ELF-1 (cell line): ENCODE measurements at regions not wholly inside any gene's neighbourhood (a gene's known extent, or its start where the extent isn't known, plus 50 kb on each side); places are given as distances from the start of the nearest gene placed in this dataset.

ENCODE experiments used
- DNase-seq: peaks from one replicate; pipeline ENCODE4 v3.0.0-alpha.2; 2016; ENCODE audit warnings: low read depth, low spot score

DNA sequence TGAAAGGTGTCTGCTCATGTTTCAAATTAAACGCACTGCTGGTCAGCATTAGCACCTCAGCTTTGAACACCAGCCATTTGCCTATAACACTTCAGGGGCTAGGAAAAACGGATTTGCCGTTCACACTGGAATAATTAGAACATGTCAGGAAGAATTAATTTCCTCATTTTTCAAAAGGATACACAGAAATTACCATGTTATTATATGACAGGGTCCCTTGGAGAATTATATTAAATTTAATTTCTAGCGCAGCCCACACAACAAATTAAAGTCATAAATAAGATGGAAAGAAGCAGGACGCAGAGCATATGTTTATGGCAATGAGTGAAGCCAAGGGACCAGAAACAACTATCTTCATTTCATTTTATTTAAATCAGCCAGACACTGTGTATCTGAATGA, 83.8 kb upstream of the SOX6 start:
- DNase-seq = no peak

DNA sequence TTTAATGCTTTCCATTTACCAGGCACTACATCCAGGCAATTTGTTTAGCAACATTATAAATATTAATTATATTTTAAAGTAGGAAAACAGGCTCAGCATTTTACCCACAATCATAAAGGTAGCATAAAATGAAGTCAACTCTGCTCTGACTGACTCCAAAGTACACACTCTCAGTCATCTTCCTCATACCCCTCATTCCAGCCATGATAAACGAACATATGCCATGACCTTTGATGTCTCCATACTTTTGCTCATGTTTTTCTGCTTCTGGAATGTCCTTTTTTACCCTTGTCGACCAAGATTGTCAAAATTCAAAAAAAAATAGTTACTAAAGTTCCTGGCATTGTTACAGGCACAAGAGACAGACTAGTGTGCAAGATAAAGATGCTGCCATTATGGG, 77.7 kb upstream of the SOX6 start:
- no peak for DNase-seq

DNA sequence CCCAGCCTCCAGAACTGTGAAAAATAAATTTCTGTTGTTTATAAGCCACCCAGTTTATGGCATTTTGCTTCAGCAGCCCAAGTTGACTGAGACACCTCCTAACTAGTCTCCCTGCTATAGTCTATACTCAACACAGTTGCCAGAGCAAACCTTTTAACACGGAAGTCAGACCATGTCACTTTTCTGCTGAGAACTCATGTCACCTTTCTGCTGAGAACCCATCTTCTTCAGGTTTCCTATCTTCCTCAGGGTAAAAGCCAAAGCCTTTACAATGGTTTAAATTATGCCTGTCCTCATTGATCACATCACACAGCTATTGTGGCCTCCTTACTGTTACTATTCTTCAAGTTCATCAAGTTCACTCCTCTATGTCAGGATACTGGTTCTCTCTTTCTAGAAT, 74.3 kb upstream of the SOX6 start:
- no peak for DNase-seq

DNA sequence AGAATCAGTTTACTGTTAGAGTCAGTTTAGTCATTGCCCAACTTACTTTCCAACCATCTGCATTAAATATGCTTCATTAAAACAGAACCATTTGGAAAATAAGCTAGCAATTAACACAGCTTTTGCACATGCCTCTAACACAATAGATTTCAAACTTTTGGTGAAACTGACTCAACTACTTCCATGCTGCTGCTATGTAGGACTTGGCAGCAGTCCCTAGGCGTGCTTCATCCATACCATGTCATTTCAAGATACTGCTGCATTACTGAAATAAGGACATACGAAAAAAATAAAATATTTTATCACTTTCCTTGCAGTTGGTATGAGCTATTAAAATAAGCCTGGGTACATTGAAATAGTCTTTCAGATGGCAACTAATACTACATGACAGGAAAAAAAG, 65.5 kb upstream of the SOX6 start:
- no peak for DNase-seq

DNA sequence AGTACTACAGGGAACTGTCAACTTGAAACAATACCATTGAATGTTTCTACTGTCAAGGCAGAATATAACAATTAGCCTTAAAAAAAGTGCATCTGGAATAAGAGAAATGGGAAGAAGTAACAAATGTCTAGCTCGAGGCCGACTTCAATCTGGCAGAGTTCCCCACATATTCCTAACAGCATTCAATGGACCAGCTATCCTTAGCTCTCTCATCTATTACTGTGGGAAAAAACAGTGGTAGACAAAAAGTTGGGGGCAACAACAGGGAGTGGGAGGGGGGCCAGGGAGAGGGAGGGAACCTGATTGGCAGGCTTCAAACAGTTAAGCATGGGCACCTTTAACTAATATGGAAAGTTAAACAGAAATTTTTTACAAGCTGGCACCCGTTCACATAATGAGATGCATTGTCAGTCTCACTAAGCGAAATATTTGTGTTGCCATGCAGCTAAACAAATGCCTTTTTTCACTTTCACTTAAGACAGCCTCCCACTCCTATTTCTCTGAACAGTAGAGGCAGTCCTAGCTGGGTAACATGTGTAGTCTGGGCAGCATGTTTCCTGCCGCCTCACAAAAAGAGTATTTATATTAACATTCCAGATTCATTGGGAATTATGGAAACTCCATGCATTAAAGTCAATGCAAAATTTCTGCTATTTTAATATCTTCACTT, 62.2 kb upstream of the SOX6 start:
- DNase-seq = no peak

DNA sequence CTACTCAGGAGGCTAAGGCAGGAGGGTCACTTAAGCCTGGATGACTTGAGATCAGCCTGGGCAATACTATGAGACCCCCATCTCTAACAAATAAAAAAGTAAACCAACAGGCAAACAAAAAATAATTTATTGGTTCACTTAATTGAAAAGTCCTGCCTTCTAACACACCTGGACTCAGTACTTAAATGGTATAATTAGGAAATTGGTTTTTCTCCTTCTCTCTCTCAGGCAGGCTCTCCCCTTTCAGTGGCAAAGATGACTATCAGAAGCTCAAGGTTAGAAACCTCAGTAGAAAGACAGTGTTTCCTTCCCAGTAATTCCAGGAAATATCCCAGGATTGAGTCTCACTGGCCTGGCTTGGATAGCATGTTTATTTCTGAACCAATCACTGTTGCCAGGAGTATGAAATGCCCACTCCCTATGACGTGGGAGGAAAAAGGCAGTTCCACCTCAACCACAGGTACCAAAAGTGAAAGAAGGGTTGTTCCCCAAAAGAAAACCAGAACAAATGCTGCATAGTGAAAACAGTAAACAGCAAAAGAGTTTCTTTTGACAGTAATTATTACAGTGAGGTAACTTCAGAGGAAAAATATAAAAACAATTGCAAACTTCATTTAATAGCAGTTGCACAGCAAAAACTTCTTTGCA, 56.3 kb upstream of the SOX6 start:
- no peak for DNase-seq

DNA sequence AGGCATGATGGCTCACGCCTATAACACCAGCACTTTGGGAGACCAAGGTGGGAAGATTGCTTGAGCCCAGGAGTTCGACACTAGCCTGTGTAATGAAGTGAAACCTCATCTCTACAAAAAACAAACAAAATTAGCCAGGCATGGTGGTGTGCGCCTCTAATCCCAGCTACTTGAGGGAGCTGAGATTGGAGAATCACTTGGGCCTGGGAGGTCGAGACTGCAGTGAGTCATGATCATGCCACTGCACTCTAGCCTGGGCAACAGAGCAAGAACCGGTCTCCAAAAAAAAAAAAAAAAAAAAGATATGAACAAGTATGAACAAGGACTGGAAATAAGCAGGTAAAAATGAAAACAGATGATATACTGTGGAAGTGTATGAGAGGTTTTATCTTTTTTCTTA, 54.1 kb upstream of the SOX6 start:
- no peak for DNase-seq

DNA sequence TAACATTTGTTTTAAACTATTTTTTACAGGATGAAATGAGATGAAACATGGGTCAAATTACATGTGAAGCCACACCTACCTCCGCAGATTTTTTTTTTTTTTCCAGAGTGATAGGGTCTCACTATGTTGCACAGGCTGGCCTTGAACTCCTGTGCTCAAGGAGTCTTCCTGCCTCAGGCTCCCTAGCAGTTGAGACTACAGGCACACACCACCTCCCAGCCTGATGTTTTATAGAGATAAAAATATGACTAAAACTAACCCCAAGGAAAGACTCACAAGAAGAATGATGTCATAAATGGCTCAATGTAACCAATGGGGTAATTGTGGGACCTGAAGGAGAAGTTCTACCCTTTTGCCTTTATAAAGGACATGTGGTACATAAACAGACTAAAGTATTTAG, 52.3 kb upstream of the SOX6 start:
- no peak for DNase-seq

DNA sequence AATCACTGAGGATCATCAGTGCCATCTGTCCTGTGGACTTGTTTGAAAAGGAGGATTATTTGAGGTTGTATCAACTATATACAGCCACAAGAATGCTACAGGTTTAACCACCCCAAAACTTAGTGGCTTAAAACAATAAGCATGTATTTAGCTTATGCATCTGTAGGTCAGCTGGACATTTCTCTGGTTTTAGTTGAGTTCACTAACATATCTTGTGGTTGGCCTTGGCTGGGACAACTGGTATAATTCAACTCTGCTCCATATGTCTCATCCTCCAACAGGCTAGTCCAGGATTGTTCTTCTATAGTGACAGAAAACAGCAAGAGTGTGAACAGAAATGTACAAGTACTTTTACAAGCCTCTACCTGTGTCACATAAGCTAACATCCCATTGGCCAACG, 49.9 kb upstream of the SOX6 start:
- no peak for DNase-seq
